DND-41 (cell line): ENCODE measurements at regions not wholly inside any gene's neighbourhood (a gene's known extent, or its start where the extent isn't known, plus 50 kb on each side); places are given as distances from the start of the nearest gene placed in this dataset.

Source experiments
- EZH2 ChIP-seq: IDR thresholded peaks from 3 replicates; pipeline ENCODE4 v1.6.1; 2012; ENCODE audit warnings: borderline replicate concordance, low read depth, mild to moderate bottlenecking, moderate library complexity, low read length, inconsistent platforms; ENCODE audit not compliant: severe bottlenecking
- TF ChIP-seq, protein P1 (sequence below): IDR thresholded peaks from 2 replicates; pipeline ENCODE4 v1.5.1; 2012; ENCODE audit warnings: borderline replicate concordance, low read length, moderate library complexity, mild to moderate bottlenecking; ENCODE audit not compliant: poor library complexity, severe bottlenecking; ENCODE audit errors: extremely low read depth

DNA sequence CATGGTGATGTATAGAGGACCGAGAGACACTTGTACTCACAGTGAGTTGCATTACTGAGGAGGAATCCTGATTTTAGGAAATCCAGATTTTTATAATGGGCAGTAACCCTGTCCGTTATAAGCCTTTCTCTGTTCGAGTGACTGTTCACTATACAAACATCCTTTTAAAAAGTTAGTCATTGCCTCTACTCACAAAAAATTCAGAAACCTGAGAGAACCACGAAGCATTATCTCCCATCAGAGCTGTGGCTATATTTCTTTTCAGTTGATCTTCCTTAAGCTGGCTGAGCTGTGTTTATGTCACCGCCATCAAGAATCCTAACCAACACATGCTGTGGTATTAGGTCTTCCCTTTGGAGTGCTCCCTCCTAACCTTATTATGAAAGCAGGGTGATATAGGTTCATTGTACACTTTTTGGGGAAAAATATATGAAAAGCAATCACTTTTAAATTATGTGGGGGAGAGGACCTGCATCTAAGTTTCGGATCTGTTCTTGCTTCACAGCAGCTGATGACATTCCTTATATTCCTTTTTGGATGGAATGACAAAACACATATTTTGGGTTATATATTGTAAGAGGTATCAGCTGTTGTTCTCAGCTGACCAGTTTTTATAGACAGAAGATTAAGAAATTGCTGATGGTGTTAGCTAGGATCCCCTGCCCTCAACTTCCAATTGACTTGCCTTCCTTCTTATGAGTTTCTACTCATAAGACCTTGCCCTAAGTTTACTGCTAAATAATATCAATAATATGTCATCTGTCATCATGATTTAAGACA is 465.9 kb upstream of the RASGRP1 start:
- TF ChIP-seq, protein P1, sequence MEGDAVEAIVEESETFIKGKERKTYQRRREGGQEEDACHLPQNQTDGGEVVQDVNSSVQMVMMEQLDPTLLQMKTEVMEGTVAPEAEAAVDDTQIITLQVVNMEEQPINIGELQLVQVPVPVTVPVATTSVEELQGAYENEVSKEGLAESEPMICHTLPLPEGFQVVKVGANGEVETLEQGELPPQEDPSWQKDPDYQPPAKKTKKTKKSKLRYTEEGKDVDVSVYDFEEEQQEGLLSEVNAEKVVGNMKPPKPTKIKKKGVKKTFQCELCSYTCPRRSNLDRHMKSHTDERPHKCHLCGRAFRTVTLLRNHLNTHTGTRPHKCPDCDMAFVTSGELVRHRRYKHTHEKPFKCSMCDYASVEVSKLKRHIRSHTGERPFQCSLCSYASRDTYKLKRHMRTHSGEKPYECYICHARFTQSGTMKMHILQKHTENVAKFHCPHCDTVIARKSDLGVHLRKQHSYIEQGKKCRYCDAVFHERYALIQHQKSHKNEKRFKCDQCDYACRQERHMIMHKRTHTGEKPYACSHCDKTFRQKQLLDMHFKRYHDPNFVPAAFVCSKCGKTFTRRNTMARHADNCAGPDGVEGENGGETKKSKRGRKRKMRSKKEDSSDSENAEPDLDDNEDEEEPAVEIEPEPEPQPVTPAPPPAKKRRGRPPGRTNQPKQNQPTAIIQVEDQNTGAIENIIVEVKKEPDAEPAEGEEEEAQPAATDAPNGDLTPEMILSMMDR = no peak
- no peak for TF ChIP-seq EZH2
